GM18858 (cell line): ENCODE measurements at regions not wholly inside any gene's neighbourhood (a gene's known extent, or its start where the extent isn't known, plus 50 kb on each side); places are given as distances from the start of the nearest gene placed in this dataset.

Experiments used
- ATAC-seq: cut with Tn5 transposase; IDR thresholded peaks from one replicate; pipeline ENCODE4 v1.9.1; 2021; ENCODE audit not compliant: unreplicated experiment

DNA sequence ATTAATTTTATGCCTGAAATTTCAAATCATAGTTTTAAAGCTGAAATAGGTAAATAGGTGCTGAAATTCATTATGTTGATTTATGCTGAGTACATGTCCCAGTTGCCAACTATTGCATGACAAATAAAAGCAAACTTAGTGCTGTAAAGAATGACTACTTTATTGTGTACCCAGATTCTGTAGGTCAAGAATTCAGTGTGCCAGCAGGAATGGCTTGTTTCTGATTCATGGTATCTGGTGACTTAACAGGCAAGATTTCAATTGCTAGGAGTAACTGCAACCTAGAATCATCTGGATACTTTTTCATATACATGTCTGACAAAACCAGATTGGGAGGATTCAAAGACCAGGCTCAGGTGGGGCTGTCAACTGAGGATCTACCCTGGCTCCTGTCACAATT lies 678.4 kb upstream of the ADAMTS5 start:
- no peak for ATAC-seq

DNA sequence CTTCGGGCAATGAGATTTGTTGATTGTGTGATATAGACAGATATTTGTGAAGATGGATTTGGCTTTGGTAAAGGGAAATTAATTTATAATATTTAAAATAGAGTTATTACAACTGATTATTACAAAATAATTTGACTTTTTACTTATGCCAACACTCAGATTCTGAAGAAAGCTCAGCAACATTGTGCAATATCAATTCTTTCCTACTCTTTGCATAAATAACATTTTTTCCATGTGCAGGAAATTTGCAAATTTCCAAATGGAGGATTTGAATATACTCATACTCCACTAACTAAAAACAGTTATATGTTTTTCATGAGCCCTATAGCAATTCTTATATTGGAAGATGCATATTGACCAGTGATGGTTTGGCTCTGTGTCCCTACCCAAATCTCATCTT lies 676.4 kb upstream of the ADAMTS5 start:
- no peak for ATAC-seq

DNA sequence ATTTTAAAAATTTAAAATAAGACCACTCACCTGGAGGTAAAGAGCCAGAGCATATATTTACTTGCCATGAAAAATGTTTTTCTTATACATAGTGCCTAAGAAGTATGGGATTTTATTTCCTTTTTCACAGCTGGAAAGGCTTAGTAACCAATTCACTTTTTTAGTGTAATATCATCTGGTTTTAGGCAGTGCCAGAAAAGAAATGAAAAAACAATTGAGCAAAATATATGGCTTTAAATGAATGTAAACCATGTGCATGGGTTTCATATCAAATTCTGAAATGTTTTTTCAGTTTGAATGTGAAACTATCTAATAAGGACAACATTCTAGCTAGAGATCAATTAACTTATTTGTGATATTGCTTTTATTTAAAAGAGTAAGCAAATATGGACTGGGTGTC lies 672.4 kb upstream of the ADAMTS5 start:
- ATAC-seq = no peak

DNA sequence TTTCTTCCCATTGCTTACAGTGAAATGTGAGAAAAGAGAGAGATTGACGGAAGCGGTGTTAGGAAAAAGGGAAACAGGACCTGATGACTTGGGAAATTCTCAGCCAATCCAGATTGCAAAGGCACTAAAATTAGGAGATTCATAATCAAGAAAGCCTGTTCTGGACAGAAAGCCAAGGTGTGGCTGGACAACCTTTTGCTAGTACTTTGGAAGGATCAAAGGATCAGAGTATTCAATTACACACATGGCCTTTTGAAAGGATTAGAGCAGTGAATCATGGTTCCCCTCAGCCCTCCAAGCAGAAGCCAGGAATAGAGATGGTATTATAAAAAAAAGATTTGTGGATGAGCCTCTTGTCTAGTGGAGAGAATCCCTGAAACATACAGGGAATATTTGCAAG lies 669.8 kb upstream of the ADAMTS5 start:
- ATAC-seq = no peak

DNA sequence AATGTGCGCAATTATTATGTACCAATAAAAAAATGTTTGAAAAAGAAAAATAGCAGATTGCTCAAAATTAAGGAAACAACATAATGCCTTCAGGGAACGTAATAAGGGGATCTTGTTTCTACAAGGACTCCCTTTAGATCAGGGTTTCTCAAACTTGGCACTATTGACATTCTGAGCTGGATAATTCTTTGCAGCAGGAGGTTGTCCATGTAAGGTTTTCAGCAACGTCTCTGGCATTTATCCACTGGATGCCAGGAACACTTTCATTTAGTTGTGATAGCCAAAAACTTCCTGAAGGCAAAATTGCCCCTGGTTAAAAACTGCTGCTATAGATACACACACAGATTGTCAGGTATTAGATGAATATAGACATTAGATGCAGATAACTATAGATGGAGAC lies 666.7 kb upstream of the ADAMTS5 start:
- ATAC-seq = no peak

DNA sequence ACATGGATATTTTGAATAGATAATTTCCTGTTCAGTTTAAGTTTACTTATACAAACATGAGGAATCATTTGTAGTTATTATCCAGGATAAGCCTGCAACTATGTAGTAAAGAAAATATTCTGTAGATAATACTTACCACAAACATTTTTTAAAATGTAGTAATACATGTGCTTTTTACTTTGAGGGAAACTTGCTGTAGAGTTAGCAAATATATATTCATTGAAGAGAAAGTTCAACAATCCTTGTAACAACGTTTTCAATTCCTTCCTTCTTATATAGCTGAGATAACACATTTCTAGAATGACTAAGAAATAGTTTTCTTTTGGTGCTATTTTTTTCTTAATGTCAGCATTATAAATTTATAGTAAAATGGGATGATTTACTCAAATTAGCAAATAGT lies 664.6 kb upstream of the ADAMTS5 start:
- no peak for ATAC-seq

DNA sequence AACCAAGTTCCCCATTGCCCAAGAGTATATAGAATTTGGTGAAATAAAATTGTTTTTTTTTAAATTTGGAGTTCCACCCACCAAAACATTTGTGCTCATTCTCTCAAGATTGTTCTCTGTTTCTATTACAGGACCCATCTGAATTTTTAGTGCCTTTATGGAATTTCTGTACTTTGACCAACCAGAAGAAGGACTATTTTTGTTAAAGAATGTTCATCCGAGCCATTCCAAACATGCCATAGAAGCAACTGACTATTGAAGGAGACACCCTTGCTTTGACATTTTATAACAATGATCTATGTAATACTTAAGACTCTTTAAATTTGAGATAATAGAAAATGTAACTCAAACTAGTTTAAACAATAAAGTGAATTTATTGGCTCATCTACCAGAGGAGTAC lies 655.7 kb upstream of the ADAMTS5 start:
- no peak for ATAC-seq

DNA sequence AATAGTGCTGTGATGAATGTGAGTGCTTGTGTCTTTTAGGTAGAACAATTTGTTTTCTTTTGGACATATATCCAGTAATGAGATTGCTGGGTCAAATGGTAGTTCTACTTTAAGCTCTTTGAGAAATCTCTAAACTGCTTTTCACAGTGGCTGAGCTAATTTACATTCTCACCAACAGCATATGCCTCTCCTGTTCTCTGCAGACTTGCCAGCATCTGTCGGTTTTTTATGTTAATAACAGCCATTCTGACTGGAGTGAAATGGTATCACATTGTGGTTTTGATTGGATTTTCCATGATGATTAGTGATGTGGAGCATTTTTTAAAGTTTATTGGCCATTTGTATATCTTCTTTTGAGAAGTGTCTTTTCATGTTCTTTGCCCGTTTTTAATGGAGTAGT lies 647.3 kb upstream of the ADAMTS5 start:
- no peak for ATAC-seq

DNA sequence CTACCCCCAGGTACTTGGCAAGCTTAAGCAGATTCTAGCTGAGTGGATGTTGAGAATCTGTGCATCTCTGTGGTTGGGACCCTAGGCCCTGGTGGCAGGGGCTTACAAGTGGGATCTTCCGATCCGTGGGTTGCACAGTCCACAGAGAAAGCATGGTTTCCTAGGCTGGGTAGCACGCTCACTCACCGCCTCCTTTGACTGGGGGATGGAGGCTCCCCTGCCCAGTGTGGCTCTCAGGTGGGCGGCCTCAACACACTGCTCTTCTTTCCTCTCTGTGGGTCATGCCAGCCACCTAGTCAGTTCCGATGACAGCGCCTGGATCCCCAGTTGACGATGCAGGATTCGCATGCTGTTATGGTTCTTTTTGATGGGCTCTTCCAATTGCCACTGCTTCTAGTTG lies 639.5 kb upstream of the ADAMTS5 start:
- ATAC-seq = no peak

DNA sequence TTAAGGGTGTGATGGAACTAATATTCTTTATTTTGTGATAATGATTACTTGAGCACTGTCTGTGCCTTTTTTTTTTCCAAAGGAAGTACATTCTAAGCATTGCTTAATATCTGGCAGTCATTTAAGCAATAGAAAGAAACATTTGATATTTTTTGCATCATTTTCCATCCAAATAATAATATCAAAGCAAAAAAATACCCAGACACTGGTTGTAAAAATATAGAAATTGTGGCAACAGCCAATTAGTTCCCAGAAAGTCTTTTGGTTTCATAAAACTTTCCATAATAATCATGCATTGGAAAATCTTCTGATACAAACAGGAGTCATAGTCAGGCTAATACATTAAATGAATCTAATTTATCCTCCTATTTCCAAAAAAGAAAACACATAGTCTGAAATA lies 629.3 kb upstream of the ADAMTS5 start:
- no peak for ATAC-seq

DNA sequence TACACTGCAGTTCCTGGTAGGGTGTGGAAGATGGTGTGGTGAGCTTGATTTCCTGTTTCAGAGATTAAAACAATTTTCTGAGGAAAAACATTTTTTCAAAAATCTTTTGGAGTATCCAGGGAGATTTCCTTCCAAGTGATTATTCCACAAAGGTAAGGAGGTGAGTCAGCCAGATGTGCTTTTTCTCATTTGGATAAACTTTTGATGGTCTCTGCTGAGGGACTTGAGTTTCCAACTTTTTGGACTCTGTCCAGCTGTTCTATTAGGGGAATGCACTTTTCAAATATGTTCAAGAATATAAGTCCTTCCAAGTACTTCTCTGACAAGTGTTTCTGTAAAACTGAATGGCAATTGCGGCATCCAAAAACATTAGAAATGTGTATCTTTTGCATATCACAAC lies 628.8 kb upstream of the ADAMTS5 start:
- no peak for ATAC-seq

DNA sequence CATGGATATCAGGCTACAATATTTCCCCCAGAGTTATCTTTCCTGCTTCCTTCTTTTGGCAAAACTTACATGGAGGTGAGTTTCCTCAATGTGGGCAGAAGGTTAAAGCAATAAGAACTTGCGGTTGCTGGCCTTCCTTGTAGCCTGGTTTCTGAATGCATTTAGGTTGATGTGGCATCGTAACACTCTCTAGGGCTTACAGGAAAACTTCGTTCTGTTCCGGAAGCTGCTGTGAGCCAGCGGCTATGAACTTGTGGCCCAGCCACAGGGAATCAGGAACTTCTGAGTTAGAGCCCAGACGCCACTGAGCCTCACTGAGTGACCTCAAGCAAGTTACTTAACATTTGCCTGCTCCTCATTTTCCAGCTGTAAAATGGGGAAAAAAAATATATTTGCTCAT lies 623.4 kb upstream of the ADAMTS5 start:
- ATAC-seq = no peak

DNA sequence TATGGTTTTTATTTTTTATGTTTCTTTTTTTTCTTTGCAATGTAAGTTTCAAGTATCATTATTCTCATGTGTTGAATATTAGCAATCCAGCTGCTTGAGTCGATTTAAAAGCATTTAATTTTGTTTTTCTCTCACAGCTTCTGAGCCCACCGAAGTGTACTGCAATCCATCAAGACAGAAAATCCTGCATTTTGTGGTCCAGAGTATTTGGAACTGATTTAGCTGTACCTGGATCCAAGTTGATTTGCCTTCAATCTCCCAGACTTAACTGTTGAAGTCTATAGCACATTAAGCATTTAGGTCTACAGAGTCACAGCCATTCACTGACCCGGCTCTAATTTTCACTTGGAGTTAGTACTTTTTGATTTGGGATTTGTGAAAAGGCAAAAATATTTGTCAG lies 622.9 kb upstream of the ADAMTS5 start:
- ATAC-seq = no peak

DNA sequence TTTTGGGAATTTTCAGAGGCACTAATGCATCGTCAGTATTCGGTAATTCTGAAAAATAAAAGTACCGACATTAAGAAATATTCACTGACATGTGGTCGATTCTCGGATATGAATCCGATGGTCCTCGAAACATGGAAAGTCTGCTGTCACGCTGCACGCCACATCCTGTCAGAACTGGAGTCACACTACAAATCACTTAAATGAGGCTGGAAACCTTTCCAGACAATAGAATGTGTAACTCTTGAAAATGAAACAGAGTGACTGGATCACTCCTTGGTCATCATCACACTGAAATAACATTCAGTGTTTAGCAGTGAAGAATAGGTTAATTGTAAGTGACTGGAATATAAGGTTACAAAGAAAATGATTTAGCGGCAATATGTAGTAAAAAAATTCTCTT lies 620.1 kb upstream of the ADAMTS5 start:
- no peak for ATAC-seq

DNA sequence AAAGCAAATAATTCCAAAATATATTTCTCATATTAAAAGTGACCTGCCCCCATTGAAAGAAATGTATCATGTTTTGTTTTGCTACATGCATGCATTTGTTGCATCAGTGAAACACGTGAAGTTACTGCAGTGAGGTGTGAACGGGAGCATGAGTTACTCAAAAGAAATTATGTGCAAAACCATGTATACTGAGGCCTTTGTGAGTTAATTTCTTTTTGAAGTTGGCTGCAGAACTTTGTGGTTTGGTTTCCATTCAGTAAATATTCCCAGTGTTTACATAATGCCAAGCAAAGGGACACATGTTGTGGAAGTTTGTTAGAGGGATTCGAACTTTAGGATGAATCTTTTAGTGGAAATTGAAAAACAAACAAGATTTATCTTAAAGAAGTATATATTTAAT lies 619.4 kb upstream of the ADAMTS5 start:
- ATAC-seq = no peak

DNA sequence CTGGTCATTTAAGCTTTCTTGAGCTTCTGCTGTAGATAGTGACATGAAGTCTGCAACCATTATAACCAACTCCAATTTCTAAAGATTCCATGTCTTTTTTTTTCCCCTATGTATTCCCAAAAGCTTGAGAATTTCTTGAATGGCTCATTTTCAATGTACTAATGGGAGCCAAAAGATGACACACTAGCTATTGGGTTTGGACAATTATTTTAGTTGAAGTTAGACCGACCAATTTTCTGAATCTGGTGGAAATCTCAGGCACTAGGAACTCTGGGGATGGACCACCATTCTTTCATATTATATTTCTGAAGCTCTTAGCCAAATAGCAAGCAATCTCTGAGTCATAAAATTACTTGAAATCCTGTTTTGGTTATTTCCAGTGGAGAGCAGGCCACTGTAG lies 617.4 kb upstream of the ADAMTS5 start:
- no peak for ATAC-seq

DNA sequence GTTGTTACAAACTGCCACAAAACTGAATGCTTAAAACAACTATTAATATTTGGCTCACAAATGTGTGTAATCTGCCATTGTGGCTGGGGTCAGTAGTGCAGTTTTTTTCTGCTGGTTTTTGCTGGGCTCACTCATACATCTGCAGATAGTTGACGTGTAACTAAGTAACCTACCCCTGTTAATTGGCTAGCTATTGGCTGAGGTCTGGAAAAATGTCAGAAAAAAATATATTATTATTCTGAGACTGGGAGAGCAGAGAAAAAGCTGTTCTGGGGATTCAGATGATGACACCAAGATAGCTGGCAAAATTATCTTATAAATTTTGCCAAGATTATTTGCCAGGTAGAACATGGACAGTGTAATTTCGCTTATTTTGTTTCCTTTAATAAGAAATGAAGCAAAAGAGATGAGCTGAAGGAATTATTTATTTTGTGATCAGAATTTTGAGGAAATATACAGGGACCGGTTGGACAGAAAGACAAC lies 616.1 kb upstream of the ADAMTS5 start:
- ATAC-seq = no peak

DNA sequence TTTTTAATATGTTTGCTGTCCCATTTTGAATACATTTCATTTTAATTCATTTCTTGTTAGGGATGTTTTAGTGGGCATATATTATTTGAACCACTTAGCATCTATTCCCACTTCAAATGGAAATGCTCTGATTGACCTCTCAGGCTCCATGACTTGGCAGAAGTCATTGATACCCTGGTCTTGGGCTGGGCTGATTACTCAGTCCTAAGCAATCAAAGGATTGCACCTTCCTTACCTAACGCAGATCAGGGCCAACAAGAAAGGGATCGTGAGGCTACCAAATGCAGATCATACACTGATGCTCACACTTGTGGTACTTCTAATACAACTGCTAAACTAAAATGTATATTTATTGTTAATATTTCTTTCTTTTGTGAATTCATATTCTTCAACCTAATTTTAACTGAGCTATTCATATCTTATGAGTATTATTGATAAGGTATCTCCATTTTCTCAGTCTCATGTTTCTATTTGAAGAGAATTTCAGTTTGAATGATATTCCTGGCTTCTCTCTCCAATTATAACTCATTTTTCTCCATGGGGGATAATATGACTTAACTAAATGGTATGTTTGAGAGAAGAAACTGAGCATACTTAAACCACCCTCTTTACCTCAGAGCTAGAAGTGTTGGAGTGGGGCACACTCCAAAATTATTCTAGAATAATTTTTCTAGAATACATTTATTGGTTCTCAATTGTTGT lies 615.5 kb upstream of the ADAMTS5 start:
- ATAC-seq = no peak

DNA sequence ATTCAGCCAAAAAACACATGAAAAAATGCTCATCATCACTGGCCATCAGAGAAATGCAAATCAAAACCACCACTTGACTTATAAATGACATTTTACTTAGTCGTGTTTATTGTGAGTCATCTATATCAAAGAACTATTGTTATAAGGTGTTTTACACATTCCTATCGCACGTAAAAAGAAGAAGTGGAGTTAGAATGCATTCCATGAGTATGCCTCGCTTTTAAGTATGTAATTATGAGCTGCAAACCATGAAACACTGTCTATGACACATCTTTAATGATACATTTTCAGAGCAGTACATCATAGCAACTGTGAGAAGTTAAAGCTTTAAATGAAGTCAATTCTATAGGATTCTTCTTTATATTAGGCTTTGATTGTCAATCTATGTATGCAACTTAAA lies 614.3 kb upstream of the ADAMTS5 start:
- no peak for ATAC-seq

DNA sequence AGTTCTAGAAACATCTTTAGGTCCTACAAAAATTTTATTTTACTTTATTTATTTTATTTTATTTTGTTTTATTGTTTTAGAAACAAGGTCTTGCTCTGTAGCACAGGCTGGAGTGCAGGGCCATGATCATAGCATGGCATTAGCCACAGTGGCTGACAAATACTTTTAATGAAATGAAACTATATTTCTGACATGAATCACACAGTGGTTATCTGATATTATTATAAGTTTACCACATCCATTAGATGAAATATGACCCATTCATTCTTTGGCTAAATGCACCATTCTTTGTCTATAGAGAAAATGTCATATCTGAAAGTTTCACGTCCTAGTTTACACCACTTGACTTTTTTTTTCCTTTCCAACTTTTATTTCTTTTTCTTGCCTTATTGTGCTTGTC lies 613.4 kb upstream of the ADAMTS5 start:
- ATAC-seq = no peak

DNA sequence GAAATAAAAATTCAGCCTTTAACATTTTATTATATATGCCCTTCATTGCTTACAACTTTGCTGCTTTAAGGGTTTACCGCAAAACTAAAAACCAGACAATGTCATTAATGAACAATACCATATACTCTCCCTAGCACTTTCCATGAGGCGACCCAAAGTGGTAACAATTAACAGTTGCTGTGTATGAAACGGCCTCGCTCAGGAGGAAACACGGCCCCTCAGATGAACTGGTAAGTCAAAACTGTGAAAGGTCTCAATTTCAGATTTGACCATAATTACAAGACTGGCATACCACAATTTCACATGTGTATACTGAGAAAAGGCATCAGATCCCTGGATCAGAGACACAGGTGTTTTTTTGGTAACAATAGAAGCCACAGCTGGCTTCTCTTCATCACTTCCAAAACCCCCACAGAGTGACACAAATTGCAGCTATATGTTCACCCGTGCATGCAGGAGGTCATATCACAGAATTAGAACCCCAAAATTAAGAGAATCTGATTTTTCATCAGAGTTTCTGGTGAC lies 611.9 kb upstream of the ADAMTS5 start:
- no peak for ATAC-seq

DNA sequence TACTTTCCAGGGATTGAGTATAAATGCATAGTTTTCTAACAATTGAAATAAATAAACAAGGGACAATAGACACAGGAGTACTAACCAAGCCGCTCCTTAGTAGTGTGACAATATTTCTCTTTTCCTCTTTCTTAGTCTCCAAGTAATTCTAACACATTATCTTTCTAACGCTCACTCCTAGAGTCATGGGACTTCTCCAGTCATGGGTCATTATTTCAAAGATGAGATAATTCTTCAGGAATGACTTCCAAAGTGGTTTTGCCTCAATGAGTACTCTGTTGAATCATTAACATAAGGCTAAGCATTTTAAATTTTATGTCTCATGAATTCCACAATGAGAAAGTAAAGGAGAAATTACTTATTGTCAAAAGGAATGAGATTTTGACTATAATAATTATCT lies 605.8 kb upstream of the ADAMTS5 start:
- no peak for ATAC-seq

DNA sequence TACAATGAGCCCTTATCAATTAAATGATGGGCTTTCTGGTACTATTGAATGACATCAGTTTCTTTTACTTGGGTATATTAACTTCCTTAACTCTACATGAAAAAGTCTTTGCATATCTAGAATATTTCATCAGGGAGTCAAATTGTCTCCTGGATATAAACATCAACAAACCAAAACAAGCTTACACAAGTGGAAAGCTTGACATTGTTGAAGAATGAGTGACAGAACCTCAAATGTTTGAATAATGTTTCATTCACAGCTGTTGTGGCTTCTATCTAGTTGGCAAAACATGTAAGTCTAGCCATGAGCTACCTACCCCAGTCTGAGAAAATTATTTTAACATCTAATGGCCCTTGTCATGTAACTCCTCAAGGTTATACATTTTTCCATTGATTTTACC lies 604.8 kb upstream of the ADAMTS5 start:
- no peak for ATAC-seq
